Caco-2 (cell line): ENCODE measurements at regions not wholly inside any gene's neighbourhood (a gene's known extent, or its start where the extent isn't known, plus 50 kb on each side); places are given as distances from the start of the nearest gene placed in this dataset.

ENCODE experiments used
- BruUV-seq: library from RNA; stranded (reverse); fragments of 400-500 nt; replicated peaks from 2 replicates; lab custom pipeline; 2021; lab: Mats Ljungman, UMichigan
- CTCF ChIA-PET: fragments of 300-600 bp; sonication (Branson Sonifier 250); formaldehyde crosslinking; loops from one replicate; lab custom pipeline; 2022; ENCODE audit warnings: antibody characterized with exemption; lab: Charles Lee
- POLR2A ChIA-PET: fragments of 300-600 bp; sonication (Branson Sonifier 250); formaldehyde crosslinking; loops from one replicate; lab custom pipeline; 2022; ENCODE audit warnings: antibody characterized with exemption; lab: Charles Lee
- DNase-seq, 2 experiments: peaks; one replicate each; pipeline versions ENCODE4 v3.0.0 to v3.0.0-alpha.2; 2020 to 2022
- H3K27me3 ChIP-seq: replicated peaks from 2 replicates; pipeline ENCODE4 v1.6.0; 2011; ENCODE audit warnings: low read length; ENCODE audit not compliant: control insufficient read depth, insufficient read depth
- H3K36me3 ChIP-seq: 2 replicates; pipeline ENCODE4 v1.5.1; 2011; ENCODE audit warnings: low read length; ENCODE audit not compliant: control insufficient read depth, insufficient read depth
- H3K4me1 ChIP-seq: fragments of 250-450 bp; sonication (Bioruptor Pico); 2 replicates; pipeline ENCODE4 v1.5.1; 2020; ENCODE audit warnings: mild to moderate bottlenecking
- H3K4me3 ChIP-seq: 2 replicates; pipeline ENCODE4 v1.5.1; 2011; ENCODE audit warnings: low read depth, mild to moderate bottlenecking, control low read depth, low read length
- H3K9me3 ChIP-seq: fragments of 250-450 bp; sonication (Bioruptor Pico); 2 replicates; pipeline ENCODE4 v1.5.1; 2020; ENCODE audit warnings: mild to moderate bottlenecking, moderate library complexity
- H3K27ac Mint-ChIP-seq: one replicate; pipeline ENCODE4 v1.8.0; 2022; ENCODE audit warnings: mixed read lengths; ENCODE audit not compliant: unreplicated experiment
- H3K27me3 Mint-ChIP-seq: one replicate; pipeline ENCODE4 v1.8.0; 2022; ENCODE audit warnings: mixed read lengths; ENCODE audit not compliant: insufficient read depth, unreplicated experiment
- H3K36me3 Mint-ChIP-seq: one replicate; pipeline ENCODE4 v1.8.0; 2022; ENCODE audit warnings: mild to moderate bottlenecking, mixed read lengths; ENCODE audit not compliant: insufficient read depth, unreplicated experiment
- H3K4me1 Mint-ChIP-seq: one replicate; pipeline ENCODE4 v1.8.0; 2022; ENCODE audit warnings: low read depth, mixed read lengths; ENCODE audit not compliant: unreplicated experiment
- H3K4me3 Mint-ChIP-seq: one replicate; pipeline ENCODE4 v1.8.0; 2022; ENCODE audit warnings: mild to moderate bottlenecking, moderate library complexity, mixed read lengths; ENCODE audit not compliant: unreplicated experiment
- H3K9me3 Mint-ChIP-seq: one replicate; pipeline ENCODE4 v1.8.0; 2022; ENCODE audit warnings: mixed read lengths; ENCODE audit not compliant: unreplicated experiment
- intact Hi-C: fragments of 100-400 bp; cut with micrococcal nuclease; formaldehyde crosslinking; loops from one replicate; pipeline ENCODE4 v1.10.0; 2022; ENCODE audit not compliant: unreplicated experiment
- TF ChIP-seq, protein P1 (sequence below), 2 experiments: fragments of 200-600 bp in 1 of 2; IDR thresholded peaks; 1 replicate in 1 of 2; 2 replicates in 1 of 2; pipeline versions ENCODE4 v1.5.1 to v1.8.0; 2011 to 2022; ENCODE audit warnings: antibody characterized with exemption in 1 of 2, control low read depth in 1 of 2, inconsistent platforms in 1 of 2, low read depth in 1 of 2, low read length in 1 of 2, mild to moderate bottlenecking in 1 of 2, moderate library complexity in 1 of 2; ENCODE audit not compliant: insufficient read depth in 1 of 2, severe bottlenecking in 1 of 2, unreplicated experiment in 1 of 2

DNA sequence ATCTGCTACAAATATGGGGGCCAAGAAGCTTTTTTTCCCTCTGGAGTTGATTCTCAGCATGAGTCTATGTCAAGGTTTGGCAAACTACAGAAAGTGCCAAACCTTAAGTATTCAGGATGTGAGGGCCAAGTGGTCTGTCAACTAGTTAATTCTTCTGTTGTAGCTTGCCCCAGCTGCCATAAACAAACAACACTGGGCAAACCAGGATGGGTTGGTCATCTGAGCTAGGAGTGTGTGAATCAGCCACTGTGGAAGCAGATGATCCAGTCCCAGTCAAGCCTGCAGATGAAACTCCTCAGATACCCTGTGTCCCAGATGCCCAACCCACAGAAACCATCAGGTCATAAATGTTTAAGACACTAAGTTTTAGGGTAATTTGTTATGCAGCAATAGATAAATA, 103.0 kb upstream of the MOCS1 start:
- POLR2A ChIA-PET: no interaction called here
- no peak for DNase-seq
- intact Hi-C loops: no loop called here
- no peaks in the 10 kb centered on the region for H3K36me3 ChIP-seq
- no peak overlapping the region for H3K4me3 ChIP-seq
- no peak overlapping the region for H3K27ac Mint-ChIP-seq
- H3K9me3 Mint-ChIP-seq: peaks cover 14% of the 10 kb centered on the region
- BruUV-seq: no TSS peak
- H3K9me3 ChIP-seq: no peaks in the 10 kb centered on the region
- TF ChIP-seq, protein P1, sequence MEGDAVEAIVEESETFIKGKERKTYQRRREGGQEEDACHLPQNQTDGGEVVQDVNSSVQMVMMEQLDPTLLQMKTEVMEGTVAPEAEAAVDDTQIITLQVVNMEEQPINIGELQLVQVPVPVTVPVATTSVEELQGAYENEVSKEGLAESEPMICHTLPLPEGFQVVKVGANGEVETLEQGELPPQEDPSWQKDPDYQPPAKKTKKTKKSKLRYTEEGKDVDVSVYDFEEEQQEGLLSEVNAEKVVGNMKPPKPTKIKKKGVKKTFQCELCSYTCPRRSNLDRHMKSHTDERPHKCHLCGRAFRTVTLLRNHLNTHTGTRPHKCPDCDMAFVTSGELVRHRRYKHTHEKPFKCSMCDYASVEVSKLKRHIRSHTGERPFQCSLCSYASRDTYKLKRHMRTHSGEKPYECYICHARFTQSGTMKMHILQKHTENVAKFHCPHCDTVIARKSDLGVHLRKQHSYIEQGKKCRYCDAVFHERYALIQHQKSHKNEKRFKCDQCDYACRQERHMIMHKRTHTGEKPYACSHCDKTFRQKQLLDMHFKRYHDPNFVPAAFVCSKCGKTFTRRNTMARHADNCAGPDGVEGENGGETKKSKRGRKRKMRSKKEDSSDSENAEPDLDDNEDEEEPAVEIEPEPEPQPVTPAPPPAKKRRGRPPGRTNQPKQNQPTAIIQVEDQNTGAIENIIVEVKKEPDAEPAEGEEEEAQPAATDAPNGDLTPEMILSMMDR (IDR thresholded peaks at IDR 0.05; ENCODE audit: insufficient read depth in 1 of 2, low read depth in 1 of 2, low read length in 1 of 2, severe bottlenecking in 1 of 2, unreplicated experiment in 1 of 2): no peak
- no peak overlapping the region for H3K4me3 Mint-ChIP-seq
- H3K4me1 ChIP-seq: no peaks in the 10 kb centered on the region; the same call in 1 of the 2 replicates
- H3K27me3 Mint-ChIP-seq: peaks cover 6% of the 10 kb centered on the region
- H3K27me3 ChIP-seq: no peaks in the 10 kb centered on the region
- H3K36me3 Mint-ChIP-seq: no peaks in the 10 kb centered on the region
- CTCF ChIA-PET: no interaction called here
- no peaks in the 10 kb centered on the region for H3K4me1 Mint-ChIP-seq

DNA sequence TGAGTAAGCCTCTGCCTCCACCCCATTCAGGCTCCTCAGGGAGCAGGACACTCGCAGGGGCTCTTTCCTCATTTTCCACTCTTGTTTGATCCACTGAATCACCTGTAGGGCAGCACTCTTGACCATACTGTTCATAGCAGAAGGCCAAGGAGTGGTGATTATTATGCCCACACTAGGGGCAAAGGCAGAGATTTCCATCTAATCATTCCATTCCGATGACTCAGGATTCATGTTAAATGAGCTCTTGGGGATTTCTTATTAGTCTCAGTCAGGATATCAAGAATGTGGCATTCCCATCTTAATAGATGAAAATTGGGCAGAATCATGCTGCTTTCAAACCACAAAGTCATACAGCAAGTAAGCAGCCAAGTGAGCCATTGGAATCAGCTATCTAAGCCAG, 101.9 kb upstream of the MOCS1 start:
- no peaks in the 10 kb centered on the region for H3K36me3 Mint-ChIP-seq
- H3K9me3 Mint-ChIP-seq: peaks cover 3% of the 10 kb centered on the region
- intact Hi-C loops: no loop called here
- no peak overlapping the region for H3K27ac Mint-ChIP-seq
- CTCF ChIA-PET: no interaction called here
- POLR2A ChIA-PET: no interaction called here
- TF ChIP-seq, protein P1 (IDR thresholded peaks at IDR 0.05; ENCODE audit: insufficient read depth in 1 of 2, low read depth in 1 of 2, low read length in 1 of 2, severe bottlenecking in 1 of 2, unreplicated experiment in 1 of 2): no peak
- H3K27me3 ChIP-seq: no peaks in the 10 kb centered on the region
- BruUV-seq: no TSS peak
- H3K4me1 Mint-ChIP-seq: no peaks in the 10 kb centered on the region
- no peaks in the 10 kb centered on the region for H3K9me3 ChIP-seq
- H3K4me3 Mint-ChIP-seq: no peak overlapping the region
- no peaks in the 10 kb centered on the region; the same call in 1 of the 2 replicates for H3K4me1 ChIP-seq
- no peak overlapping the region for H3K4me3 ChIP-seq
- peaks cover 6% of the 10 kb centered on the region for H3K27me3 Mint-ChIP-seq
- no peak for DNase-seq
- H3K36me3 ChIP-seq: no peaks in the 10 kb centered on the region

DNA sequence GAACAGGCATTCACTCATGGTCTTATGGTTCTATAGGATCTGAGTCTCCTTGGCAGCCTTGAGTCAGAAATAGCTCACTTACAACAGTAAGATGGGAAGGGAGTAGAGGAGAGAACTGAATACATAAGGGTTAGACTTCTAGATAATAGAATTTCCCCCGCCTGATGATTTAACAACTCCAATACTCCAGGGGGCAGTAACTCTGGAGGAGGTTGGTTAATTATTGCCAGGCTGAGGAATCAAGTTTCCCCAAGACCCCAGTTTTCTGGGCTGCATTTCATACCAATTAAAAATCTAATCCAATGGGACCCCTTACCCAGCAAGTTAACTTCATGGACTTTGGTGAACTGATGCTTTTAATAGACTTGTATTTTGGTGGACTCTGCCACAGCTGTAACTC, 94.2 kb upstream of the MOCS1 start:
- Histone ChIP-seq H3K4me1 (no peaks in the 10 kb centered on the region), H3K27me3 (no peaks in the 10 kb centered on the region), H3K9me3 (no peaks in the 10 kb centered on the region), H3K36me3 (no peaks in the 10 kb centered on the region), H3K4me3 (no peak overlapping the region)
- ChIA-PET CTCF (no interaction called here), POLR2A (no interaction called here)
- Mint-ChIP-seq H3K4me3 (no peak overlapping the region), H3K9me3 (no peaks in the 10 kb centered on the region), H3K27ac (no peak overlapping the region), H3K27me3 (peaks cover 11% of the 10 kb centered on the region), H3K4me1 (no peaks in the 10 kb centered on the region), H3K36me3 (no peaks in the 10 kb centered on the region)
- TF ChIP-seq, protein P1 (IDR thresholded peaks at IDR 0.05; ENCODE audit: insufficient read depth in 1 of 2, low read depth in 1 of 2, low read length in 1 of 2, severe bottlenecking in 1 of 2, unreplicated experiment in 1 of 2): no peak
- DNase-seq: no peak
- no TSS peak for BruUV-seq
- intact Hi-C loops: no loop called here
